ENCODE measurements at regions not wholly inside any gene's neighbourhood (a gene's known extent, or its start where the extent isn't known, plus 50 kb on each side); places are given as distances from the start of the nearest gene placed in this dataset.
"Not testable (repeated sequence)": the region's sequence is repeated elsewhere in the genome, so short reads cannot be mapped to it uniquely, and the experiment has no call there.

DNA sequence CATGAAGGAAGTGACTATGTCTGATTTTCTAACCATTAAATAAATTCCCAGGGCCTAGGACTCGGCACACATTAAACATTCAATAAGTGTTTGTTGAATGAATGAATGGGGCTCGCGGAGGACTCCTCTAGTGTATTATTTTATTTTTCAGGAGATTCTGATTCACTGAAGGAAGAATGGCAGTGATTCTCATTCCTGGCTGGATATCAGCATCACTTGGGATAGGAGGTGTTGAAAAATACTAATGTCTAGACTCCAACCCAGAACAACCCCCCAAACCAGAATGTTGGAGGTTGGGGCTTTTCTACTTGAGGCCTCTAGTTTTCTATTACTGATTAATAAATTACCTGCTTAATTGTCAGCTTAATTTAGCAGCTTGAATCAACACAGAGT lies 195.4 kb downstream of the BTBD3 start:
- intact Hi-C loops (cut with DNase I) = no loop called here
- WGBS, 3 donors = 96 to 99% (median 97%) methylated on average over 3 of the region's 3 CpGs
- TF ChIP-seq POLR2A (IDR thresholded peaks at IDR 0.05) = no peak
- TF ChIP-seq, protein P1, sequence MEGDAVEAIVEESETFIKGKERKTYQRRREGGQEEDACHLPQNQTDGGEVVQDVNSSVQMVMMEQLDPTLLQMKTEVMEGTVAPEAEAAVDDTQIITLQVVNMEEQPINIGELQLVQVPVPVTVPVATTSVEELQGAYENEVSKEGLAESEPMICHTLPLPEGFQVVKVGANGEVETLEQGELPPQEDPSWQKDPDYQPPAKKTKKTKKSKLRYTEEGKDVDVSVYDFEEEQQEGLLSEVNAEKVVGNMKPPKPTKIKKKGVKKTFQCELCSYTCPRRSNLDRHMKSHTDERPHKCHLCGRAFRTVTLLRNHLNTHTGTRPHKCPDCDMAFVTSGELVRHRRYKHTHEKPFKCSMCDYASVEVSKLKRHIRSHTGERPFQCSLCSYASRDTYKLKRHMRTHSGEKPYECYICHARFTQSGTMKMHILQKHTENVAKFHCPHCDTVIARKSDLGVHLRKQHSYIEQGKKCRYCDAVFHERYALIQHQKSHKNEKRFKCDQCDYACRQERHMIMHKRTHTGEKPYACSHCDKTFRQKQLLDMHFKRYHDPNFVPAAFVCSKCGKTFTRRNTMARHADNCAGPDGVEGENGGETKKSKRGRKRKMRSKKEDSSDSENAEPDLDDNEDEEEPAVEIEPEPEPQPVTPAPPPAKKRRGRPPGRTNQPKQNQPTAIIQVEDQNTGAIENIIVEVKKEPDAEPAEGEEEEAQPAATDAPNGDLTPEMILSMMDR (IDR thresholded peaks at IDR 0.05) = no peak
- no peak for TF ChIP-seq EP300 (IDR thresholded peaks at IDR 0.05)

DNA sequence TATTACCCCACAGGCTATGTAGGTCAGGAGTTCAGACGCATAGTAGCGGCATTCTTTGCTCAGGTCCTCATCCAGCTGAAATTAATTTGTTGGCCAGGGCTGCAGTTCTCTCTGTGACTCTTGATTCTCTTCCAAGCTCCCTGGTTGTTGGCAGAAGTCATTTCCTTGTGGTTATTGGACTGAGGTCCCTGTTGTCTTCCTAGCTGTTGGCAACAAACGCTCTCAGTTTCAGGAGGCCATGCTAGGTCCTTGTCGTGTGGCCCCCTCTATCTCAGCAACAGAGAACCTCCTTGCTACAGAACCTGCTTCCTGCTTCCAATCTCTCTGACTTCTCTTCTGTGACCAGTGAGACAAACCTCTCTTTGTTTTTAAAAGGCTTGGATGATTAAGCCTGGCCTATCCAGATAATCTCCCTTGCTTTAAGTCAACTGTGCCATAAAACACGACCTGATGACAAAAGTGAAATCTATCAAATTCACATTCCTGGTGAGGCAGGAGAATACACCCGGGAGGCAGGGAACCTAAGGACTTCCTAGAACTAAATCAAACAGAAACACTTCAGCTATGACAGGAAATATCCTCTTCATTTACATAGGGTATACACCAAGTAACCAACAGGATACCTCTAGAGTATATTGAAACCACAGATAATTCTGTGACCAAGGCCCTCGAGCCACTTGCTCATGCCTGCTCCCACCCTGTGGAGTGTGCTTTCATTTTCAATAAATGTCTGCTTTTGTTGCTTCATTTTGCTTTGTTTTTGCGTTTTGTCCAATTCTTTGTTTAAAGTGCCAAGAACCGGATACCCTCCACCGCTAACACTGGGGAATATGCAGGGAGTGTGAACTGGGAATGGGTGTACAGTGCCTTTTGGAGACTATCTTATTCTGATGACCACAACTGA lies 196.0 kb downstream of the BTBD3 start:
- intact Hi-C loops (cut with DNase I) = no loop called here
- no peaks in the 10 kb centered on the region for H3K4me1 ChIP-seq (ENCODE audit: insufficient read depth)
- no peaks in the 10 kb centered on the region for H3K9me3 ChIP-seq
- no peak overlapping the region for H3K4me3 ChIP-seq
- WGBS, 3 donors = 55 to 58% (median 57%) methylated on average over 10 of the region's 10 CpGs
- DNase-seq = no peak
- TF ChIP-seq EP300 (IDR thresholded peaks at IDR 0.05) (no peak), POLR2A (IDR thresholded peaks at IDR 0.05) (no peak)
- TF ChIP-seq, protein P1 (IDR thresholded peaks at IDR 0.05) = no peak
- H3K27me3 ChIP-seq = no peaks in the 10 kb centered on the region
- no peaks in the 10 kb centered on the region for H3K36me3 ChIP-seq
- no peak overlapping the region for H3K27ac ChIP-seq

More for the DNA sequence above, 195.4 kb downstream of the BTBD3 start:
- no peak for DNase-seq
- H3K9me3 ChIP-seq = no peaks in the 10 kb centered on the region
- H3K36me3 ChIP-seq = no peaks in the 10 kb centered on the region
- no peak overlapping the region for H3K4me3 ChIP-seq
- no peaks in the 10 kb centered on the region for H3K4me1 ChIP-seq (ENCODE audit: insufficient read depth)
- no peak overlapping the region for H3K27ac ChIP-seq
- H3K27me3 ChIP-seq = no peaks in the 10 kb centered on the region

DNA sequence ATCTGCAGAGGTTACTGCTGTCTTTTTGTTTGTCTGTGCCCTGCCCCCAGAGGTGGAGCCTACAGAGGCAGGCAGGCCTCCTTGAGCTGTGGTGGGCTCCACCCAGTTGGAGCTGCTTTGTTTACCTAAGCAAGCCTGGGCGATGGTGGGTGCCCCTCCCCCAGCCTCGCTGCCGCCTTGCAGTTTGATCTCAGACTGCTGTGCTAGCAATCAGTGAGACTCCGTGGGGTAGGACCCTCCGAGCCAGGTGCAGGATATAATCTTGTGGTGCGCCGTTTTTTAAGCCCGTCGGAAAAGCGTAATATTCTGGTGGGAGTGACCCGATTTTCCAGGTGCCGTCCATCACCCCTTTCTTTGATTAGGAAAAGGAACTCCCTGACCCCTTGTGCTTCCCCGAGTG lies 211.4 kb downstream of the BTBD3 start:
- intact Hi-C loops (cut with DNase I); DNase-seq; H3K27ac ChIP-seq; H3K36me3 ChIP-seq; H3K4me1 ChIP-seq (ENCODE audit: insufficient read depth); H3K9me3 ChIP-seq; H3K27me3 ChIP-seq; H3K4me3 ChIP-seq: not testable (repeated sequence)
- 70 to 83% (median 74%) methylated on average over 13 of the region's 13 CpGs for WGBS, 3 donors

DNA sequence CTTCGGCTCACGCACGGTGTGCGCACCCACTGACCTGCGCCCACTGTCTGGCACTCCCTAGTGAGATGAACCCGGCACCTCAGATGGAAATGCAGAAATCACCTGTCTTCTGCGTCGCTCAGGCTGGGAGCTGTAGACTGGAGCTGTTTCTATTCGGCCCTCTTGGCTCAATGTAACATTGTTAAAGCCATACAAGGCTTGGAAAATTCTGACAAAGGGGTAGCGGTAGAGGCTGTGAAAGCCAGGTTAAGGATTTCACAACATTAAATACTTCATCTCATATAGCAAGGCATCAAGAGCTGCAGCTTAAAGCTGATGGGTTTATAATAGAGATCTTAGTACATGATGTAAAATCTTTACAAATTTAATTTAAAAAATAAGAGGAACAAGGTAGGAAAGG lies 211.8 kb downstream of the BTBD3 start:
- H3K27ac ChIP-seq; H3K4me1 ChIP-seq (ENCODE audit: insufficient read depth); H3K27me3 ChIP-seq; H3K4me3 ChIP-seq; H3K9me3 ChIP-seq; H3K36me3 ChIP-seq; intact Hi-C loops (cut with DNase I); DNase-seq: not testable (repeated sequence)
- WGBS, 3 donors = 80 to 94% (median 91%) methylated on average over 10 of the region's 10 CpGs

DNA sequence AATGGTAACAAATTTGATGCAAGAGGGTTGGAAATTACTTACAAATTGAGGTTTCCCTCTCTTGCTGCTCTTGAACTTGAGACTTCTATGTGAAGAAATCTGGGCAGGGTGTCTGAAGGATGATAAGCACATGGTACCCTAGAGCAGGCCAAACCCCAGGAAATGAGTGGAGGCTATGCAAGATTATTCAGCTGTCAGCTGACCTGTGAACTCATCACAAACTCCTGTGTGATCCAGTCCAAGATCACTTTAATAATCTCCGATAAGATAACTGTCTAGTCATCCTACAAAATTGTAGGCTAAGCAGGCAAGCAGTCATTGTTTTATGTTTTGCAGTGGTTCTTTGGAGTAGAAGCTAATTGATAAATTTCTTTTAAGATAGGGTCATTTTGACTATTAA lies 213.1 kb downstream of the BTBD3 start:
- DNase-seq = no peak
- TF ChIP-seq POLR2A (IDR thresholded peaks at IDR 0.05) = no peak
- no peak for TF ChIP-seq EP300 (IDR thresholded peaks at IDR 0.05)
- TF ChIP-seq, protein P1 (IDR thresholded peaks at IDR 0.05) = no peak
- 95% methylated on average over 1 of the region's 1 CpG for WGBS, 3 donors
- Histone ChIP-seq H3K9me3 (no peaks in the 10 kb centered on the region), H3K36me3 (no peaks in the 10 kb centered on the region), H3K27ac (no peak overlapping the region), H3K4me3 (no peak overlapping the region), H3K4me1 (ENCODE audit: insufficient read depth) (no peaks in the 10 kb centered on the region), H3K27me3 (no peaks in the 10 kb centered on the region)
- intact Hi-C loops (cut with DNase I) = no loop called here
